Urothelium cell line (cell line): ENCODE measurements at regions not wholly inside any gene's neighbourhood (a gene's known extent, or its start where the extent isn't known, plus 50 kb on each side); places are given as distances from the start of the nearest gene placed in this dataset.
"Not testable (repeated sequence)": the region's sequence is repeated elsewhere in the genome, so short reads cannot be mapped to it uniquely, and the experiment has no call there.

ENCODE experiments used
- DNase-seq: peaks from one replicate; pipeline ENCODE4 v3.0.0; 2011; ENCODE audit warnings: low spot score, mixed read lengths
- FAIRE-seq: peaks from 2 replicates; lab custom pipeline; 2011; peaks lifted over from hg19 to GRCh38; lab: Jason Lieb, UNC

DNA sequence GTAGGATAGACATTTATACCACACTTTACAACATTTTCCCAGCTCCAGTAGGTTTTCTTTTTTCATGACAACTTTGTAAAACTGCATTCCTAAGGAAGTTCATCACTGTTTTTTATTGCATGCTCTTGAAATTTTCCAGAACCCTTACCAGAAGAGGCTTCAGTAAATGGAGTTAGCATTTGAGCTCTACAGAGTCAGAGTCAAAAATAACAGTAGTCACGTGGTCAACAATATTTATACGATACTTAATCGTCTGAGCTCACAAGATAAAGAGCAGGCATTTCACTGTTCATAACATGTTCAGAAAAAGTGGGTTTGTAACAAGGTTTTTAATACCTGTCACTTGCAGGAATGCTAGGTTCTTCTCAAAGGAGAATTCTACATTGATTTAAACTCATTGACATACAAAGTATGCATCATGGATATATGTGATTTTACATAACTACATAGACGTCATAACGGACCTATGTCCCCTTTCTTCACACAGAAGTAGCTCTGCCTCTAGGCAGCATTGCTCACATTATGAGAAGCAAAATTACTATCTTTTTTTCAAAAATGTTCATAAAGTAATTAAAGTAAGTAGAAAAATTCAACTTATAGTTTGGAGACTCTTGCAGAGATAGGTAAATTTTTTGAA is 187.0 kb upstream of the COL3A1 start:
- FAIRE-seq (no peak), DNase-seq (no peak)

DNA sequence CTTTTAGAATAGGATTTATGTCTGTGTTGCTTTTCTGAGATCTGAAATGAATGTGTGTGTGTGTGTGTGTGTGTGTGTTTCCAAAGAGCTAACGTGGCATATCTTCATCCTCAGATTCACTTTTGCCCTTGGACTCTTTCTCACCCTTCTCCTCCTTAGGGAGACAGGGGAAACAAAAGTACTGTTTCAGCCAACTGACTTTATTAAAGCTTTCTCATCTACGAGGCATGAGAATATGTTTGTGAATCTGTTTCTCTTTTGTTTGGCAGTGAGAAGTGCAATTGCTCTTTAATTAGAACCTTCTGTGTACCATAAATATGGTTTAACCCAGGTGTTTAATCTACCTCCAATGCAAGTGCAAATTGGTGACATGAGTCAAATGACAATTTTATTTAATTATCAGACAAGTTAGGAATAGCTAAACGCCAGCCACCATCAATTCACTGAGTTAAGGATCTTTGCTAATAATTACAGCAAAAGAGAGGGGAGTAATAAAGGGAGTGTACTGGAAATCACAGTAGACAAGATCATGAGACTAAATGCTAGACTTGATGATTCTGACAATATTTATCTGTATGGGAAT is 186.4 kb upstream of the COL3A1 start:
- DNase-seq (no peak), FAIRE-seq (no peak)

DNA sequence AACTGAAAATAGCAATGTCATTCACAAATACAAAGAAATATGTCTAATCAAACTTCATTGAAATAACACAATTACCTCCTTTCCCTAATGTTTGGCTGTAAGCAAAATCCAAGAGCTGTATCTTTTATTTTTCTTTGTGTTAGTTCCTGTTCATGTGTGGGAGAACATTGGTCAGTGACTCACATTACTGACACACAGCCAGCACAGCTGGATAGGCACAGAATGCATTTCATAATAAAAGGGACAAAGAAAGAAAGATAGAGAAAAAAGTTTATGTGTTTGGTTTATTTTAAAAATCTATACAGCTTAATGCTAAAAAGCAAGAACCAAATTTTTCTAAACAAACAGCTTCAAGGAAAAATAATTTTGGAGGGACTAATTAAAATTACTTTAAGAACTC is 185.6 kb upstream of the COL3A1 start:
- no peak for FAIRE-seq
- peak; percentile 47 for DNase-seq

GRCh38 chr2:188789951-188790350 is 184.2 kb upstream of the COL3A1 start:
- DNase-seq (no peak), FAIRE-seq (no peak)

- not testable (repeated sequence) for DNase-seq, FAIRE-seq
These were observed 179.7 kb upstream of the COL3A1 start for GRCh38 chr2:188794453-188794852.

DNA sequence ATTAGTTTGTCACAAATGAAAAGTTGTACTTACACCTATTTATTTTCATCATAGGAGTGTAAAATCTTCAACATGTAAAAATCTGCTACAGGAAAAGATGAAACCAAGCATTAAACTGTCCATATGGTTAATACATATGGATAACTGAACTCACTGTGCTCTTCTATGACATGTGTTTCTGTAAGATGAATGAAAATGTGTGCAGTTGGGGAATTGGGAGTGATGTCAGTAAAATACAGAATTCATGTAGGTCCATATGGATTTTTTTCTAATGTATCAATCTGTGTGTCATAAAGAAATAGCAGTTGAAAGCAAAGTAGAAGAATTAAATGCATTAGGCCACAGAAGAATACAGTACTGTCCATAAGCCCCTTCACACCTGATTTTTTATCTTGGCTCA is 178.4 kb upstream of the COL3A1 start:
- FAIRE-seq (no peak), DNase-seq (no peak)

DNA sequence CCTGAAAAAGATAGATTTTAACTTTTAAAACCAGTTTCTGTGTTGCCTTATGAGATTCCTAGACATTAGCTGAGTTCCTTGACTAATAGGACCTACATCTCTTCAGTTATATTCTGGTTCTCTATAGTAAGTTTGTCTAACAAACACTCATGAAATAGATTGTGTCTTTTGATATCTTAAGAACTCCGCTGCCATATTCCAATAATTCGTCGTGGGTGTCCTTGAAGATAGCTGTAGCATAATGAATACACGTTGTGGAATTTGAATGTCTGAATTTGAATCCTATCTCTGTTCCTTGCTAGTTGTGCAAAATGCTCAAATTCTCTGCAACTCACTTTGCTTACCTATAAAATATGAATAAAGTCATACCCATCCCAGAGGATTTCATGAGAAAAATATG is 176.8 kb upstream of the COL3A1 start:
- no peak for DNase-seq
- FAIRE-seq = no peak

GRCh38 chr2:188798159-188798558 is 176.0 kb upstream of the COL3A1 start:
- no peak for FAIRE-seq
- DNase-seq = no peak

GRCh38 chr2:188805219-188805618 is 169.0 kb upstream of the COL3A1 start:
- FAIRE-seq = no peak
- DNase-seq = no peak

- DNase-seq = no peak
These were observed 165.2 kb upstream of the COL3A1 start for GRCh38 chr2:188808947-188809355.

GRCh38 chr2:188810586-188810985 is 163.6 kb upstream of the COL3A1 start:
- DNase-seq (no peak), FAIRE-seq (no peak)

More at GRCh38 chr2:188808947-188809355, 165.2 kb upstream of the COL3A1 start:
- FAIRE-seq = no peak

GRCh38 chr2:188811522-188811921 is 162.7 kb upstream of the COL3A1 start:
- DNase-seq = no peak
- FAIRE-seq = no peak

- FAIRE-seq = no peak
- DNase-seq = no peak
These were observed 160.9 kb upstream of the COL3A1 start for GRCh38 chr2:188813315-188813714.

DNA sequence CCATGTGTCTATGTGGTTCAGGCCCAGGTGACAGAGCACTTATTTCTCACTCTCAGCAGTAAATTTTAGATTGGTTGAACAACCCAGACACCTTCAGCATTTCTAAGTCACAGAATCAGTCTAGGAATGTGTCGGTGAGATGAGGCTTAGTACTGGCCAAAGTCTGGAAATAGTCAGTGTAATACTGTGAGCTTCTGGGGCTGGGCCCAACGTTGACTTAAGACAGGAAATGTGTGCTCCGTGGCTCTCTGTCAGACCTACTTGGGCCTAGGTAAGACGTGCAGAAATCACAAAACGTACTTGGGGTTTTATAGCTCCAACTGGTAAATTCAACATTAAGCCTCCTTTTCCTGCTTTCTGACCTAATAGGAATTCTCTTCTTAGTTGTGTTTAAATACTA is 160.3 kb upstream of the COL3A1 start:
- DNase-seq (no peak), FAIRE-seq (no peak)

GRCh38 chr2:188819011-188819410 is 155.2 kb upstream of the COL3A1 start:
- DNase-seq (no peak), FAIRE-seq (no peak)

DNA sequence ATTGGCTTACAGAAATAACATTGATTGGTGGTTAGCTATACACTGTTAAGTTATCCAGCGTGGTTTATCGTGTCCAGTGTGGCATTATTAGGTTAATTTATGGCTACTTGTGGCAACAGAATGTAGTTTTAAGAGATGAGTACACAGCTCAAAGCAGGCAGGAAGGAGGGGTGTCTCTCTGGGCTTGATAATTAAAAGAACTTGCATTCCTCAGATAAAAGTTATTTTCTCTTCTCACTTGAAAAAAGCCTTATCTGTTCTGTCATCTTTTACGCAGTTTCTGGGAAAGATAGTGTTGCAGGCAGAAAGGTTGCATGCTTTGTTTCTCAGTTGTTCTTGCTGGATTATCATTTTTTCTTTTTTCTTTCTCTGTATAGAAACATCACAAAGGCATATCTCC is 154.4 kb upstream of the COL3A1 start:
- FAIRE-seq (no peak), DNase-seq (no peak)

DNA sequence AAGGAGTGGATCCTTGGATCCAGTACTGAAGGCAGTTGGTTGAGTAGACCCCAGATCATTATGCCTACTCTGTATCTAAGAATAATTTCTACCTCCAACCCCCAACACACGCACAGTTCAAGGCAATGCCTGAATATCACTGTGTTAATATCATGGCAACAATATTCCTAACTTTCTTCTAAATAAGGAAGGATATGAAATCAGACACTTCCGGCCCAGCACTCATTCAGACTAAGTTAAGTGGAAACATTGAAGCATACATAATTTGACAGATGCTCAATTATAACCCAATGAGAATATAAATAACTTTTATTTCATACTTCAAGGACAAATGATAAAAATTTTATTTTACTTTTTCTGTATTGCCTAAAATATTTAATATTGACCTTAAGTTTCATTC is 153.6 kb upstream of the COL3A1 start:
- FAIRE-seq (no peak), DNase-seq (no peak)

GRCh38 chr2:188824125-188824524 is 150.0 kb upstream of the COL3A1 start:
- DNase-seq (no peak), FAIRE-seq (no peak)

DNA sequence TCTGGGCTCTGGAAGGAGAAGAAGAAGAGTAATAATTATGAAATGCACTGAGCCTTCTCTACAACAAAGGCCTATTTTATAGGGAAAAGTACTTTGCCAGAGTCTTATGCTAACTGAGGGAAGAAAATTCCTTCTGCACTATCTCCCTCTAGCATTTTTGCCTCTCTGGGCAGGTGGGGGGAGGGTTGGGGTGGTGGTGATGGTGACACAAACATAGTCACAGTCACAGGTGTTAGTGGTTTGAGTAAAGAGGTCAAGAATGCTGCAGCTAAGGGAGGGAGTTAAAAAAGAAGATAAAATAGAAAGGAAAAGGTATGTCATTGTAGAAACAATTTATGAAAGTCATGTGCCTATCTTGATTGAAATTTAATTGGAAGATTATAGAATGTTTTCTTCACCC is 140.8 kb upstream of the COL3A1 start:
- DNase-seq (no peak), FAIRE-seq (no peak)

DNA sequence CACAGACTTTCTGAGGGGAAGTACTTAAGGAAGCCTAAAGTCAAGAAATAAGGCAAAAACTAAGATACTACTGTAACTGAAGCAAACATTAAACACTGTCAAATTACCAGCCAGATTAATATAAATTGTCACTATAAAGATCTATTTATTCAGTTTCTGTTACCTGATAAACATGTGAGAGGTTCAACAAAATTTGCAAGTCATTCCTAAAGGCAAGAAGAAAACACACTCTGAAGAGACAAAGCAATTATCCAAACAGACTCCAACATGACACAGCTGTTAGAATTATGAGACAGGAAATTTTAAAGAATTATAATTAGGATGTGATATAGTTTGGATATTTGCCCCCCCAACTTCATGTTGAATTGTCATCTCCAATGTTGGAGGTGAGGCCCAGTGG is 140.4 kb upstream of the COL3A1 start:
- no peak for DNase-seq
- no peak for FAIRE-seq

GRCh38 chr2:188835006-188835405 is 139.2 kb upstream of the COL3A1 start:
- no peak for DNase-seq
- no peak for FAIRE-seq

- DNase-seq = no peak
- FAIRE-seq = no peak
These were observed 138.4 kb upstream of the COL3A1 start for GRCh38 chr2:188835821-188836220.

GRCh38 chr2:188845692-188846091 is 128.5 kb upstream of the COL3A1 start:
- FAIRE-seq = no peak
- DNase-seq = no peak
